ENCODE measurements at regions not wholly inside any gene's neighbourhood (a gene's known extent, or its start where the extent isn't known, plus 50 kb on each side); places are given as distances from the start of the nearest gene placed in this dataset.

DNA sequence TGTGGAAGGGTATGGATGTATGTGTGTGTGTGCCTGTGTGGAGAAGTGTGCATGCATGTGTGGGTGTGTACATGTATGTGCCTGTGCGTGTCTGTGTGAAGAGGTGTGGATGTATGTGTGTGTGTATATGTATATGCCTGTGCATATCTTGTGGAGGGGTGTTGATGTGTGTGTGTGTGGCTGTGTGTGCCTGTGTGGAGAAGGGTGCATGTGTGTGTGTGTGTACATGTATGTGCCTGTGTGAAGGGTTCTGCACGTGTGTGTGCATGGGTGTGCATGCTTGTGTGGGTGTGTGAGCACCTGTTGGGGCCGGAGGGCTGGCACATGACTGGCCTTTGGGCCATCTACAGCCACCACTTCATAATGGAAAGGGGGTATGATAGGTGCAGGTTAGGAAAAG, 291.4 kb downstream of the IRX2 start:
- no peak for TF ChIP-seq POLR2A (IDR thresholded peaks at IDR 0.05)
- TF ChIP-seq, protein P1, sequence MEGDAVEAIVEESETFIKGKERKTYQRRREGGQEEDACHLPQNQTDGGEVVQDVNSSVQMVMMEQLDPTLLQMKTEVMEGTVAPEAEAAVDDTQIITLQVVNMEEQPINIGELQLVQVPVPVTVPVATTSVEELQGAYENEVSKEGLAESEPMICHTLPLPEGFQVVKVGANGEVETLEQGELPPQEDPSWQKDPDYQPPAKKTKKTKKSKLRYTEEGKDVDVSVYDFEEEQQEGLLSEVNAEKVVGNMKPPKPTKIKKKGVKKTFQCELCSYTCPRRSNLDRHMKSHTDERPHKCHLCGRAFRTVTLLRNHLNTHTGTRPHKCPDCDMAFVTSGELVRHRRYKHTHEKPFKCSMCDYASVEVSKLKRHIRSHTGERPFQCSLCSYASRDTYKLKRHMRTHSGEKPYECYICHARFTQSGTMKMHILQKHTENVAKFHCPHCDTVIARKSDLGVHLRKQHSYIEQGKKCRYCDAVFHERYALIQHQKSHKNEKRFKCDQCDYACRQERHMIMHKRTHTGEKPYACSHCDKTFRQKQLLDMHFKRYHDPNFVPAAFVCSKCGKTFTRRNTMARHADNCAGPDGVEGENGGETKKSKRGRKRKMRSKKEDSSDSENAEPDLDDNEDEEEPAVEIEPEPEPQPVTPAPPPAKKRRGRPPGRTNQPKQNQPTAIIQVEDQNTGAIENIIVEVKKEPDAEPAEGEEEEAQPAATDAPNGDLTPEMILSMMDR (IDR thresholded peaks at IDR 0.05), result no peak
- H3K36me3 ChIP-seq, result no peaks in the 10 kb centered on the region
- no peaks in the 10 kb centered on the region for H3K27me3 ChIP-seq (replicated peaks; ENCODE audit: insufficient read depth)
- H3K4me3 ChIP-seq, result no peak overlapping the region
- H3K9me3 ChIP-seq, result no peaks in the 10 kb centered on the region
- H3K4me1 ChIP-seq (replicated peaks), result no peaks in the 10 kb centered on the region
- intact Hi-C loops (cut with DNase I), result no loop called here
- no peak overlapping the region for H3K27ac ChIP-seq
- WGBS, result 86% methylated on average over 3 of the region's 3 CpGs
- DNase-seq (ENCODE audit: low spot score), result no peak

DNA sequence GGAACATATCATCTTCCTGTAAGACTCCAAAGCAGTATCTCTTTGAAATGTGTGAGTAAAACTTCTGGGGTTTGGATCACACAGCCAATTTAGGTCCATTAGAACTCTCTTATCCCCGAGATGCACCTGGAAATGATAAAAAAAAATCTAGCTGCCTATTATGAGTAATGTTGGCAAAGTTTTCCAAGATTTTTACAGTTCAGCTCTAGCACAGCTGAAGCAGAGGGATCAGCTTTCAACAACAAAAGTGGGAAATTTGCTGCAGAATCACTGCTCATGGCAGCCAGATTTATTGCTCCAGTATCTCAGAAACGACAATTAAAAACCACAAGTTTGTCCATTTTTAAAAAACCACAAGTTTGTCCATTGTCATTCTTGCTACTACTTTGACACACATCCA, 292.2 kb downstream of the IRX2 start:
- TF ChIP-seq POLR2AphosphoS5 (IDR thresholded peaks at IDR 0.05) (no peak), POLR2A (IDR thresholded peaks at IDR 0.05) (no peak)
- TF ChIP-seq, protein P1 (IDR thresholded peaks at IDR 0.05), result no peak
- no peak for DNase-seq (ENCODE audit: low spot score)
- Histone ChIP-seq H3K36me3 (no peaks in the 10 kb centered on the region), H3K4me1 (replicated peaks) (no peaks in the 10 kb centered on the region), H3K27ac (no peak overlapping the region), H3K9me3 (no peaks in the 10 kb centered on the region), H3K4me3 (no peak overlapping the region), H3K27me3 (replicated peaks; ENCODE audit: insufficient read depth) (no peaks in the 10 kb centered on the region)
- intact Hi-C loops (cut with DNase I), result no loop called here
- 14% methylated on average over 2 of the region's 2 CpGs for WGBS

DNA sequence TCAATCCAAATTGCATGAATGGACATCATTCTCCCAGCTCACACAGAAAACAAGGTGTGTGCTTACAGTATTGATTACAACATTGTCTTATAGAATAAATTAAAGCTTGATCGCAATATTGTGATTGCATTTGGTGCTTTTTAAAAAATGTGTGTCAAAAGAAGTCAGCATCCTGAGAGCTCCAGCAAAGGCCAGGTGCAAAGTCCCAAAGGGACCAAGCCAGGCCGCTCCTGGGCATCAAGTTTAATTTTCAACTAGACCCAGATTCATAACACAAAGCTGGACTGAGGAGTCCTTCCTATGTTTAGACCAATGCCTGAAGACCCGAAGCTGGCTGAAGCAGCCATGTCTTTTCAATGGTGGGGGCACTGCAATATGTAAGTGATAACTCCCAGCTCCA, 295.6 kb downstream of the IRX2 start:
- H3K9me3 ChIP-seq, result no peaks in the 10 kb centered on the region
- H3K4me3 ChIP-seq, result no peak overlapping the region
- no peaks in the 10 kb centered on the region for H3K36me3 ChIP-seq
- H3K4me1 ChIP-seq (replicated peaks), result no peaks in the 10 kb centered on the region
- DNase-seq (ENCODE audit: low spot score), result no peak
- intact Hi-C loops (cut with DNase I), result no loop called here
- no peak overlapping the region for H3K27ac ChIP-seq
- no peaks in the 10 kb centered on the region for H3K27me3 ChIP-seq (replicated peaks; ENCODE audit: insufficient read depth)
- 92% methylated on average over 3 of the region's 3 CpGs for WGBS
- TF ChIP-seq, protein P1 (IDR thresholded peaks at IDR 0.05), result no peak
- no peak for TF ChIP-seq POLR2AphosphoS5 (IDR thresholded peaks at IDR 0.05)
- TF ChIP-seq POLR2A (IDR thresholded peaks at IDR 0.05), result no peak

DNA sequence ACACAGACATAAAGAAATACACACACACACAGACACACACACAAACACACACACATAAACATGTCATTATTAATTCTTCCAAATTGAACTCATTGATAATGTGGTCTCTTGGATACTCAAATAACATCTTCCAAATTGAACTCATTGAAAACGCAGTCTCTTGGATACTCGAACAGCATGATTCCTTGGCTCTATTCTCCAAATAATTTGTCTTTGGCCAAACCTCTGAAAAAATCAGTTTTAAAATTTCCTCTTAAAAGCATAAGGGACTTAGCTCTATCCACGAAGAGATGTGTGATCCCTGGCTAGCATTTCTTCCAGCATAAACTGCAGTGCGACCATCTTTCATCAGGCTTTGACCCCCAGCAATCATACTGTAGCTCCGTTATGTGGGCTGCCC, 296.6 kb downstream of the IRX2 start:
- Histone ChIP-seq H3K27me3 (replicated peaks; ENCODE audit: insufficient read depth) (no peaks in the 10 kb centered on the region), H3K27ac (no peak overlapping the region), H3K9me3 (no peaks in the 10 kb centered on the region), H3K4me3 (no peak overlapping the region), H3K4me1 (replicated peaks) (no peaks in the 10 kb centered on the region), H3K36me3 (no peaks in the 10 kb centered on the region)
- 87% methylated on average over 5 of the region's 5 CpGs for WGBS
- DNase-seq (ENCODE audit: low spot score), result no peak
- TF ChIP-seq, protein P1 (IDR thresholded peaks at IDR 0.05), result no peak
- TF ChIP-seq POLR2A (IDR thresholded peaks at IDR 0.05) (no peak), POLR2AphosphoS5 (IDR thresholded peaks at IDR 0.05) (no peak)
- intact Hi-C loops (cut with DNase I), result no loop called here

DNA sequence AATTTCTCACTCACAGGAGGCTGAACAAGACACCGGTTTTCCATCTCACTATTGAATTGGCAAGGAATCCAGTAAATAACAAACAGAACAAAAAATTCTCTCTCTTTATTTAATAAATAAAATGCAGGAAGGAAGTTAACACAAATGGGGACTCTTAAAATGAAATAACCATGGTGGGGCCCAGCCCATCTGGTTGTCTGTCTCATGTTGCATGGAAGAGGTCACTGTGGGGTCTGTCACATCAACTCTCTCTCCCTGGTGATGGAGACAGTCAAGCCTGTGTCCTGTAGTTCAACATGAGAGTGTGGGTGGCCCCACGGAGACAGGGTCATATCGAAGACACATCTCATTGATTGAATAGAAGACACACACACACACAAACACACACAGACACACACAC, 297.7 kb downstream of the IRX2 start:
- H3K27me3 ChIP-seq (replicated peaks; ENCODE audit: insufficient read depth), result no peaks in the 10 kb centered on the region
- no peak for DNase-seq (ENCODE audit: low spot score)
- TF ChIP-seq POLR2A (IDR thresholded peaks at IDR 0.05) (no peak), POLR2AphosphoS5 (IDR thresholded peaks at IDR 0.05) (no peak)
- TF ChIP-seq, protein P1 (IDR thresholded peaks at IDR 0.05), result no peak
- intact Hi-C loops (cut with DNase I), result no loop called here
- H3K36me3 ChIP-seq, result no peaks in the 10 kb centered on the region
- no peaks in the 10 kb centered on the region for H3K4me1 ChIP-seq (replicated peaks)
- H3K27ac ChIP-seq, result no peak overlapping the region
- H3K4me3 ChIP-seq, result no peak overlapping the region
- H3K9me3 ChIP-seq, result no peaks in the 10 kb centered on the region
- 58% methylated on average over 3 of the region's 3 CpGs for WGBS
